CD4-positive, alpha-beta T cell treated with Interleukin-6 for 4 hours (primary cell): ENCODE measurements at regions not wholly inside any gene's neighbourhood (a gene's known extent, or its start where the extent isn't known, plus 50 kb on each side); places are given as distances from the start of the nearest gene placed in this dataset.

Source experiments
- DNase-seq: peaks from one replicate; pipeline ENCODE4 v3.0.0-alpha.2; 2020; ENCODE audit warnings: mixed read lengths

GRCh38 chr14:44131861-44132260 lies 375.2 kb downstream of the FSCB start:
- no peak for DNase-seq

- DNase-seq, result no peak
Measured at GRCh38 chr14:44113769-44114730, 393.0 kb downstream of the FSCB start.

GRCh38 chr14:44112774-44113460 lies 394.2 kb downstream of the FSCB start:
- DNase-seq, result no peak

- no peak for DNase-seq
Measured at GRCh38 chr14:44109036-44109435, 398.0 kb downstream of the FSCB start.

- DNase-seq, result no peak
Measured at GRCh38 chr14:44108601-44109000, 398.5 kb downstream of the FSCB start.

- no peak for DNase-seq
Measured at GRCh38 chr14:44107156-44107555, 399.9 kb downstream of the FSCB start.

GRCh38 chr14:44099743-44100488 lies 407.2 kb downstream of the FSCB start:
- DNase-seq, result no peak

GRCh38 chr14:44081146-44081545 lies 425.9 kb downstream of the FSCB start:
- no peak for DNase-seq

GRCh38 chr14:44070046-44070445 lies 437.0 kb downstream of the FSCB start:
- no peak for DNase-seq

GRCh38 chr14:44053422-44053821 lies 453.7 kb downstream of the FSCB start:
- no peak for DNase-seq

- no peak for DNase-seq
Measured at GRCh38 chr14:44041700-44042099, 465.4 kb downstream of the FSCB start.

GRCh38 chr14:44040561-44040960 lies 466.5 kb downstream of the FSCB start:
- no peak for DNase-seq

GRCh38 chr14:44036248-44036647 lies 470.8 kb downstream of the FSCB start:
- no peak for DNase-seq

GRCh38 chr14:44035707-44036106 lies 471.4 kb downstream of the FSCB start:
- no peak for DNase-seq

GRCh38 chr14:44030831-44031383 lies 476.2 kb downstream of the FSCB start:
- no peak for DNase-seq

GRCh38 chr14:44029933-44030332 lies 477.1 kb downstream of the FSCB start:
- DNase-seq, result no peak

- DNase-seq, result no peak
Measured at GRCh38 chr14:44027397-44027796, 479.7 kb downstream of the FSCB start.

- DNase-seq, result no peak
Measured at GRCh38 chr14:44010595-44010994, 496.5 kb downstream of the FSCB start.

- DNase-seq, result no peak
Measured at GRCh38 chr14:44010071-44010470, 497.0 kb downstream of the FSCB start.

GRCh38 chr14:44009642-44010041 lies 497.4 kb downstream of the FSCB start:
- DNase-seq, result no peak

GRCh38 chr14:43988989-43989388 lies 518.1 kb downstream of the FSCB start:
- no peak for DNase-seq

- no peak for DNase-seq
Measured at GRCh38 chr14:43983721-43984120, 523.4 kb downstream of the FSCB start.

GRCh38 chr14:43981135-43981768 lies 525.8 kb downstream of the FSCB start:
- no peak for DNase-seq
